ENCODE measurements at regions not wholly inside any gene's neighbourhood (a gene's known extent, or its start where the extent isn't known, plus 50 kb on each side); places are given as distances from the start of the nearest gene placed in this dataset.
"Not testable (repeated sequence)": the region's sequence is repeated elsewhere in the genome, so short reads cannot be mapped to it uniquely, and the experiment has no call there.

DNA sequence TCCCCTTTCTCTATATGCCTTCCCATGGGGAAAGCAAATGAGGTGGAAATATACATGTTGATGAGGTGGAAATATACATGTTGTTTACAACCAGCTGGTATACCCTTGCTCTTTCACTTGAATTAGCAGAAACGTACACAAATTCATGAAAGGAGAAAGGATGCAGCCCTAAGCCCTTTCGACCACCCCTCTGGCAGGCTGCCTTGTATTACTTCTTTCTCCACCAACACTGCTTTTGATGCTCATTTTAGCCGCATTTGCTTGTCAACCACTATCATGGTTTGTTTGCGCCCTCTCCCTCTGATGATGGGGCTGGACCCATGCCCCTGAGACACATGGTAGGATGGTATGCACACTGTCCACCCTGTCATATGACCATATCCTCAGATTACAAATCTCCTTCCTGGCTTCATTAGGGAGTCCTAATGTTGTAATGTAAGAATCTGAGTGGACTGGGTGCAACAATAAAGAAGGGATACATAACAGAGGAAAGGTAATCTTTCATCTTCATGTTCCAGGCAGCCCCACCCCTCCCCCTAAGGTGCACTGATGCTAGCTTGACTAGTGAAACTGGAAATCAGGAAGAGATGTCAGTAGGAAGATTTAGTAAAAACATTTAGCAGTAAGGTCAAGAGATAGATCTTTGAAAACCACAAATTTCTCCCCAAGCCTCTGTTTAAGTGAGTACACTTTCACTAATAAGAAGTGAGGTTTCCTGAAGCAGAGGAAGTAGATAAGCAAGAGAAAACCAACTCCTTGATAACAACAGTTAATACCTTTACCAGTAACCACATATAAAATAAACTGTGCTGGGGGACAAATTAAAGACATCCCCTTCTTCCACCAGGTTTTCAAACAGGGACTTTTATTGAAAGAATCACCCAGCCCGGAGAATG is 536.8 kb upstream of the NRP1 start:
- Histone ChIP-seq H3K27ac (no peak overlapping the region), H3K4me3 (no peak overlapping the region), H3K4me2 (peak overlapping the region; percentile 4; the same call in 1 of the 2 replicates), H4K20me1 (no peaks in the 10 kb centered on the region), H3K9ac (no peak overlapping the region), H3K27me3 (no peaks in the 10 kb centered on the region), H3K36me3 (no peaks in the 10 kb centered on the region), H3K4me1 (peaks cover 9% of the 10 kb centered on the region), H3K9me3 (no peaks in the 10 kb centered on the region)
- no peak for TF ChIP-seq Cebpa-rat (IDR thresholded peaks at IDR 0.05)

DNA sequence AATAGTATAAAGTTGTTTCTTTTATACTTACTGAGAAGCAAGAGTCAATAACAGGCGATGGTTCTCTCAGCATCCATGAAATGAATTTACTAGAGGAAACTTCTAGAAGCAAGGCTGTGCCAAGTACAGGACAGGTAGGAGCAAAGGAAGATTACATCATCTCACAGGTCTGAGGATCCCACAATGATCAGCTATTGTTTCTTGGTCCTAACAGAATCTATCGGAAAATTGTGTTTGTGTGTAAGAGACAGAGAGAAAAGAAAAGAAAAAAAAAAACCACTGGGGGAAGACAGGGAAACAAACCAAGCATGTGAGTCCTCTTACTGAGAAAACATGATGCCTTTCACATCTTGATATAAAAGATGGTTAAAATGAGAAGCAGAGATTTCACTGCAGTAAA is 535.0 kb upstream of the NRP1 start:
- Histone ChIP-seq H4K20me1 (no peaks in the 10 kb centered on the region), H3K36me3 (no peaks in the 10 kb centered on the region), H3K27me3 (no peaks in the 10 kb centered on the region), H3K4me2 (no peak overlapping the region), H3K4me3 (no peak overlapping the region), H3K27ac (no peak overlapping the region), H3K4me1 (peaks cover 9% of the 10 kb centered on the region), H3K9ac (no peak overlapping the region), H3K9me3 (no peaks in the 10 kb centered on the region)
- no peak for TF ChIP-seq Cebpa-rat (IDR thresholded peaks at IDR 0.05)

DNA sequence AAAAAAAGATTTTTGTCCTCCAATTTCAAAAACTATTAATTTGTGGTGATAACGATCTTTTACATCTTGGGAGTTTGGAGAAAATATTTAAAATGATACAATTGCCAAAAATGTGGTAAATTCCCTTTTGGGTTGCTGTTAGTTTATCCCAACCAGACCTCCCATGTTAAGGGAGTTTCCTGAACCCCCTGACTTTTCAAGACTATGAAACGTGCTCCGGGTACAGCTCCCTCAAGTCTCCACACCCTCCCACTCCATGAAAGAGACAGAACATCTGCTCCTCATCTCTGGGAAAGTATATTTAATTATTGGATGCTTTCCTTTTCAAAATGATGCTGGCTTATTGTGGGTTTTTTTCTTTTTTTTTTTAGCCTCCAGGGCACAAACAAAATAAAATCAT is 534.6 kb upstream of the NRP1 start:
- Histone ChIP-seq H3K4me2 (no peak overlapping the region), H3K4me1 (peaks cover 9% of the 10 kb centered on the region), H3K4me3 (no peak overlapping the region), H4K20me1 (no peaks in the 10 kb centered on the region), H3K27ac (no peak overlapping the region), H3K9me3 (no peaks in the 10 kb centered on the region), H3K36me3 (no peaks in the 10 kb centered on the region), H3K27me3 (no peaks in the 10 kb centered on the region), H3K9ac (no peak overlapping the region)
- no peak for TF ChIP-seq Cebpa-rat (IDR thresholded peaks at IDR 0.05)

DNA sequence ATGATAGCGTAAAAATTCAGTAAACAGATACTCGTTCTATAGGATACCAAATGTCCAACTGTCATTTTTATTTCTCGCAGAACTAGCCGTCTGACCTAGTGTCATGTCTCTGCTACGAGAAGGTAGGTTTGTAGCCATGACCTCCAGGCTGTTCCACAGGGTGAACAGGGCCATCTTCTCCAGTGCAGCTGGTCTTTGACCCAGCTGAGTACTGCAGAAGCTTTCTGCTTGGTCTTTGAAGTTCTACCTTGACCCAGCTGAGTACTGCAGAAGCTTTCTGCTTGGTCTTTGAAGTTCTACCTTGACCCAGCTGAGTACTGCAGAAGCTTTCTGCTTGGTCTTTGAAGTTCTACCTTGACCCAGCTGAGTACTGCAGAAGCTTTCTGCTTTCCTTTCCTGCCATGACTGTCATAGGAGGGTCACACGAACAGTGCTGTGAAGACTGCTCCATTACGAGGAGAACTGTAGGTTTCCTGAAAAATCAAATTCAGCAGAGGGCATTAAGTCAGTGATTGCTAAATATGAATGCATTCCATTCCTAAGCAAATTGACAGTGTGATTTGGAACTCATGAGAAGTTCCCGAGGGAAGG is 532.8 kb upstream of the NRP1 start:
- H3K4me2 ChIP-seq, H3K4me3 ChIP-seq: not testable (repeated sequence)

DNA sequence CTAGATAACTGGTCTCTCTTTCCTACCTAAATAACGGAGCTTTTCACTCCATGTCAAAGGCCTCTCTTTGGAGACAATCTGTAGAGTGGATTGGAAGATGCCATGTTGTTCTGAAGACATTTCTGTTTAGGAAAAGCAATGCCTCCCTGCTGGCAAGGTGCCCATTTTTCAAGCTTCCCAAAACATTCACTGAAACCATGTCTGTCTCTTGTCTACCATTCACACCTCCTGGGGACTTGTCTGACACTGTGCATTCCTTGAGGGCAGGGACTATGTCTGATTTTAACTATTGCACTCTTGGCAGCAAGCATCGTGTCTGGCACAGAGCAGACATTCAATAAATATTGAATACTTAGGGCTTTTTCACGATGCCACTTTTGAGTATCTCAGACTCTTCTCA is 528.9 kb upstream of the NRP1 start:
- Histone ChIP-seq H3K27ac (no peak overlapping the region), H3K27me3 (no peaks in the 10 kb centered on the region), H3K4me2 (no peak overlapping the region), H3K4me1 (no peaks in the 10 kb centered on the region), H3K9ac (no peak overlapping the region), H4K20me1 (no peaks in the 10 kb centered on the region), H3K36me3 (no peaks in the 10 kb centered on the region), H3K4me3 (no peak overlapping the region), H3K9me3 (no peaks in the 10 kb centered on the region)
- TF ChIP-seq Cebpa-rat (IDR thresholded peaks at IDR 0.05), result no peak

More for the DNA sequence above, 532.8 kb upstream of the NRP1 start:
- H3K27ac ChIP-seq, H4K20me1 ChIP-seq, H3K9me3 ChIP-seq, H3K9ac ChIP-seq, H3K27me3 ChIP-seq, H3K36me3 ChIP-seq, H3K4me1 ChIP-seq: not testable (repeated sequence)

DNA sequence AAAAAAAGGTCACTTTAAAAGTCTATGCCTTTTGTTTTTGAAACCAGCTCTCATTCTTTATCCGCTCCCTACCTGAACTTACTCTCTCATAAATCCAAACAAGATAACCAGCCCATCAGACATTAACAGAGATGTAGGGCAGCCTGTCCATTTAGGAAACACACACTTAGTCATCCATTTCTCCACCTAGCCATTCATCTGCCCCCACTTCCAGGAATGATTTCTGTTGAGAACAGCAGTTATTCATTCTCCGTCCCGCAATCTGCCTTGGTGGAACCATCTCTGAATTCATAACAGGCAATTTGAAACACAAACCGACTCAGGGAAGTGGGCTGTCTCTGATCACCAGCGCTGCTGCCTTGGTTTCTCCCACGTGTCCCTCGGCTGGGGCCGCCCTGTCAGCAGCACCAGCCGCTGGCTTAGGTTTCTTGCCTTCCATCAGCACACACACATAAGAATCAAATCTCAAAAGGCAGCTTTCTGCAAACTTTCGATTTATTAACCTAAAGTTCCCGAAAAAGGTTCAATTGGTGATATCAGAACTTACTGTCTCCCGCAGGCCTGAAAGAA is 528.2 kb upstream of the NRP1 start:
- H3K27me3 ChIP-seq, result no peaks in the 10 kb centered on the region
- no peak overlapping the region for H3K4me3 ChIP-seq
- H3K27ac ChIP-seq, result no peak overlapping the region
- H3K4me2 ChIP-seq, result no peak overlapping the region
- no peaks in the 10 kb centered on the region for H4K20me1 ChIP-seq
- no peak overlapping the region for H3K9ac ChIP-seq
- no peaks in the 10 kb centered on the region for H3K36me3 ChIP-seq
- no peaks in the 10 kb centered on the region for H3K9me3 ChIP-seq
- no peaks in the 10 kb centered on the region for H3K4me1 ChIP-seq
- no peak for TF ChIP-seq Cebpa-rat (IDR thresholded peaks at IDR 0.05)

DNA sequence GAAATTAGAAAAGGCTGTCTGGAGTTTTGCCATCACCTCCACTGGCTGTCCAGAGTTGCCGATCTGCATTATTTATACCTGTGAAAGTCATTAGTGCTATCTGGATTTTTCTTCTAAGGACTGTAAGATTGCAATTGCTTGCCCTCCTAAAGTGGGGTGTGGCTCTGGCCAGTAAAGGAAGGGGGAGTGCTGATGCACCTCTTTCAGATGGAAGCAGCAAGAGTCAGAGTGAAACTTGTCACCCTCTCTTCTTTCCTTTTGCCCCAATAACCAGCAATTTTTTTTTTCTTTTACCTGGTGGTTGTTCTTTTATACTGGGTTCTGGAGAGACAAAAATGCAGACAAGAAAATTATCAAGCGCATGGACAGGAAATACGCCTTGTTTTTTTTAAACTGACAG is 527.4 kb upstream of the NRP1 start:
- H3K36me3 ChIP-seq, result no peaks in the 10 kb centered on the region
- no peak for TF ChIP-seq Cebpa-rat (IDR thresholded peaks at IDR 0.05)
- H3K27me3 ChIP-seq, result no peaks in the 10 kb centered on the region
- H3K4me3 ChIP-seq, result no peak overlapping the region
- no peak overlapping the region for H3K9ac ChIP-seq
- no peaks in the 10 kb centered on the region for H3K9me3 ChIP-seq
- H3K27ac ChIP-seq, result no peak overlapping the region
- no peaks in the 10 kb centered on the region for H4K20me1 ChIP-seq
- no peaks in the 10 kb centered on the region for H3K4me1 ChIP-seq
- no peak overlapping the region for H3K4me2 ChIP-seq

DNA sequence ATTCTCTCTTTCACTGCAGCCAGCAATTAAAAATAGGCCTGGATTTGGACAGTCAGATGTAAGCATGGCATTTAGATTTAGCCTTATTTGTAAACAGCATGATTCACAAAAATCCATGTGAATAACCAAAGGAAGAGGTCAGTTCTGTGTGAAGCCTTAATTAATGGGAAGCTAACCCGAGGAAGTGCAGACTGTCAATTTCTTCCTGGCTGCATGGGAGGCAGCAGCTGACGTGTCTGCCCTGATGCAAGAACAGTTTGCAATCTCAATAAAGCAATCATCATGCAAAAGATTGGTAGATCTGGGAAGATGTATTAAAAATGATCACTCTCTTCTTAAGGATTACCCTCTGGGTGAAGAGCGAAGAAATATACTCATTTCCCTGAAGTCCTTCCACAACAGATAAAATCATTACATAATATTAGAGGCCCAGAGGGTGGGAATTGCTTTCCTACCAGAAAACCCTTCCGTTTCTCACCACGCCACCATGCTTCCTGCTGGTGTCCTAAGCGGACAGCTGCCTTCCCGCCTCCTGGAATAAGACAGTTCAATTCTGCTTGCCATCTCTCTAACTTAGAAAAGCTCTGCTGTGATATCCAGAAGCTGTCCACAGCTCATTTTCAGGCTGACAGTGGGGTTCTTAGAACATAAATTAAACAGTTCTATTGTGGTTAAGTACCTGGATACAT is 526.7 kb upstream of the NRP1 start:
- no peaks in the 10 kb centered on the region for H3K4me1 ChIP-seq
- no peak overlapping the region for H3K9ac ChIP-seq
- no peak overlapping the region for H3K4me2 ChIP-seq
- no peaks in the 10 kb centered on the region for H3K27me3 ChIP-seq
- H4K20me1 ChIP-seq, result no peaks in the 10 kb centered on the region
- H3K9me3 ChIP-seq, result no peaks in the 10 kb centered on the region
- H3K36me3 ChIP-seq, result no peaks in the 10 kb centered on the region
- TF ChIP-seq Cebpa-rat (IDR thresholded peaks at IDR 0.05), result no peak
- H3K4me3 ChIP-seq, result no peak overlapping the region
- H3K27ac ChIP-seq, result no peak overlapping the region

DNA sequence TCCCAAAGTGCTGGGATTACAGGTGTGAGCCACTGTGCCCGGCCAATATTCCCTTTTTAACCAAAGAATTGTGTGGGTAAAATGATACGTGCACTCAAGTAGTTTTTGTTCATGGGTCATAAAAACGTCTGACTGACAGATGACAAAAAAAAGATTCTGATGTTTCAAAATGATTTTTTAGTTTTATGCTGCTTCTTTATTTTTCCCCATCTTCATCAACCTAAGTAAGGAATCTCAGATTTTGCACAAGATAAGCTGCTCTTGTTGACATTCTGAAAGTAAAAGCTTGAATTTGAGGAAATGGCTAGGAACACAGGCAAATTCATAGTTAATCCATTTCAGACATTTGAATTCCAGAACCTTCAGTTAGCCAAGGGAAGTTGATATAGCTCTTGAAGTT is 526.1 kb upstream of the NRP1 start:
- no peaks in the 10 kb centered on the region for H3K9me3 ChIP-seq
- no peaks in the 10 kb centered on the region for H4K20me1 ChIP-seq
- no peaks in the 10 kb centered on the region for H3K36me3 ChIP-seq
- no peak for TF ChIP-seq Cebpa-rat (IDR thresholded peaks at IDR 0.05)
- H3K27ac ChIP-seq, result no peak overlapping the region
- no peak overlapping the region for H3K4me2 ChIP-seq
- no peak overlapping the region for H3K4me3 ChIP-seq
- no peaks in the 10 kb centered on the region for H3K4me1 ChIP-seq
- H3K9ac ChIP-seq, result no peak overlapping the region
- no peaks in the 10 kb centered on the region for H3K27me3 ChIP-seq
